Stimulated activated CD8-positive, alpha-beta memory T cell treated with anti-CD3 and anti-CD28 coated beads, Interleukin-15, amount 100 ng/mL, for 48 hours (primary cell): ENCODE measurements at regions not wholly inside any gene's neighbourhood (a gene's known extent, or its start where the extent isn't known, plus 50 kb on each side); places are given as distances from the start of the nearest gene placed in this dataset.

Source experiments
- DNase-seq, 2 donors: peaks; one replicate each; pipeline ENCODE4 v3.0.0-alpha.2; 2020; ENCODE audit warnings: low read depth in 2 of 2

- DNase-seq: peak; percentile 79 to 85
Observed at GRCh38 chr3:127483902-127484591, 106.5 kb downstream of the TPRA1 start.

GRCh38 chr3:127483005-127483641 is 107.4 kb downstream of the TPRA1 start:
- DNase-seq: no peak

GRCh38 chr3:127482216-127483004 is 108.1 kb downstream of the TPRA1 start:
- no peak for DNase-seq

GRCh38 chr3:127480196-127480954 is 110.2 kb downstream of the TPRA1 start:
- no peak for DNase-seq

GRCh38 chr3:127479449-127479848 is 111.1 kb downstream of the TPRA1 start:
- no peak for DNase-seq

GRCh38 chr3:127478922-127479321 is 111.6 kb downstream of the TPRA1 start:
- no peak for DNase-seq

- DNase-seq: no peak
Observed at GRCh38 chr3:127477396-127477795, 113.1 kb downstream of the TPRA1 start.

- no peak for DNase-seq
Observed at GRCh38 chr3:127476936-127477335, 113.6 kb downstream of the TPRA1 start.

- no peak for DNase-seq
Observed at GRCh38 chr3:127475975-127476705, 114.4 kb downstream of the TPRA1 start.

GRCh38 chr3:127475391-127475790 is 115.1 kb downstream of the TPRA1 start:
- no peak for DNase-seq

- DNase-seq: no peak
Observed at GRCh38 chr3:127473244-127474024, 117.1 kb downstream of the TPRA1 start.

- no peak for DNase-seq
Observed at GRCh38 chr3:127472506-127472905, 118.0 kb downstream of the TPRA1 start.

GRCh38 chr3:127471142-127471541 is 119.4 kb downstream of the TPRA1 start:
- no peak for DNase-seq

- DNase-seq: no peak
Observed at GRCh38 chr3:127469760-127470159, 120.8 kb downstream of the TPRA1 start.

- DNase-seq: no peak
Observed at GRCh38 chr3:127467391-127467790, 123.1 kb downstream of the TPRA1 start.

GRCh38 chr3:127464642-127465041 is 125.9 kb downstream of the TPRA1 start:
- DNase-seq: no peak

- no peak for DNase-seq
Observed at GRCh38 chr3:127462111-127462655, 128.3 kb downstream of the TPRA1 start.

- DNase-seq: no peak
Observed at GRCh38 chr3:127461286-127461910, 129.1 kb downstream of the TPRA1 start.

- no peak for DNase-seq
Observed at GRCh38 chr3:127459891-127460290, 130.6 kb downstream of the TPRA1 start.
